CD4-positive, alpha-beta T cell treated with Interleukin-15 for 4 hours (primary cell): ENCODE measurements at regions not wholly inside any gene's neighbourhood (a gene's known extent, or its start where the extent isn't known, plus 50 kb on each side); places are given as distances from the start of the nearest gene placed in this dataset.
"Not testable (repeated sequence)": the region's sequence is repeated elsewhere in the genome, so short reads cannot be mapped to it uniquely, and the experiment has no call there.

Source experiments
- DNase-seq: peaks from one replicate; pipeline ENCODE4 v3.0.0-alpha.2; 2020; ENCODE audit warnings: low spot score

GRCh38 chr1:195200772-195201171 is 1407.5 kb downstream of the KCNT2 start:
- no peak for DNase-seq

GRCh38 chr1:195197116-195197515 is 1411.1 kb downstream of the KCNT2 start:
- no peak for DNase-seq

GRCh38 chr1:195195423-195196057 is 1412.7 kb downstream of the KCNT2 start:
- peak; percentile 1 for DNase-seq

- DNase-seq: no peak
Measured at GRCh38 chr1:195193134-195193533, 1415.1 kb downstream of the KCNT2 start.

GRCh38 chr1:195188821-195189220 is 1419.4 kb downstream of the KCNT2 start:
- no peak for DNase-seq

GRCh38 chr1:195186544-195186943 is 1421.7 kb downstream of the KCNT2 start:
- DNase-seq: no peak

GRCh38 chr1:195185736-195186135 is 1422.5 kb downstream of the KCNT2 start:
- no peak for DNase-seq

GRCh38 chr1:195185321-195185720 is 1422.9 kb downstream of the KCNT2 start:
- DNase-seq: no peak

GRCh38 chr1:195173753-195174152 is 1434.5 kb downstream of the KCNT2 start:
- DNase-seq: no peak

- not testable (repeated sequence) for DNase-seq
Measured at GRCh38 chr1:195159795-195160194, 1448.4 kb downstream of the KCNT2 start.

- no peak for DNase-seq
Measured at GRCh38 chr1:195158091-195158490, 1450.1 kb downstream of the KCNT2 start.

GRCh38 chr1:195153107-195153506 is 1455.1 kb downstream of the KCNT2 start:
- DNase-seq: no peak

- no peak for DNase-seq
Measured at GRCh38 chr1:195150768-195151167, 1457.5 kb downstream of the KCNT2 start.

GRCh38 chr1:195141294-195141693 is 1466.9 kb downstream of the KCNT2 start:
- no peak for DNase-seq

- DNase-seq: no peak
Measured at GRCh38 chr1:195130598-195130997, 1477.6 kb downstream of the KCNT2 start.

GRCh38 chr1:195122497-195122896 is 1485.7 kb downstream of the KCNT2 start:
- DNase-seq: no peak

GRCh38 chr1:195113471-195113870 is 1494.8 kb downstream of the KCNT2 start:
- no peak for DNase-seq

- DNase-seq: no peak
Measured at GRCh38 chr1:195105773-195106172, 1502.5 kb downstream of the KCNT2 start.

GRCh38 chr1:195105281-195105680 is 1503.0 kb downstream of the KCNT2 start:
- no peak for DNase-seq

GRCh38 chr1:195097316-195097715 is 1510.9 kb downstream of the KCNT2 start:
- no peak for DNase-seq

GRCh38 chr1:195096051-195096521 is 1512.2 kb downstream of the KCNT2 start:
- DNase-seq: no peak

- no peak for DNase-seq
Measured at GRCh38 chr1:195085196-195085595, 1523.0 kb downstream of the KCNT2 start.

GRCh38 chr1:195082183-195082582 is 1526.1 kb downstream of the KCNT2 start:
- no peak for DNase-seq

- no peak for DNase-seq
Measured at GRCh38 chr1:195076682-195077081, 1531.6 kb downstream of the KCNT2 start.
